A549 (cell line): ENCODE measurements at regions not wholly inside any gene's neighbourhood (a gene's known extent, or its start where the extent isn't known, plus 50 kb on each side); places are given as distances from the start of the nearest gene placed in this dataset.
"Not testable (repeated sequence)": the region's sequence is repeated elsewhere in the genome, so short reads cannot be mapped to it uniquely, and the experiment has no call there.

ENCODE experiments used
- ATAC-seq, 2 experiments: fragments of 200-7000 bp in 1 of 2; fragments of >200 bp in 1 of 2; cut with Nextera tagmentation in 1 of 2; cut with Tn5 transposase in 1 of 2; 3 replicates each; pipeline versions ENCODE4 v1.8.0 to v1.9.1; 2018 to 2020; ENCODE audit warnings: mild to moderate bottlenecking in 1 of 2, moderate library complexity in 1 of 2
- CTCF ChIA-PET: fragments of 300-600 bp; sonication (Branson Sonifier 250); formaldehyde crosslinking; extraction: SDS; loops from one replicate; lab custom pipeline; 2021; ENCODE audit warnings: antibody characterized with exemption, inconsistent platforms; lab: Yijun Ruan, JAX
- POLR2A ChIA-PET: fragments of 350-600 bp; formaldehyde crosslinking; extraction: SDS; loops from one replicate; lab custom pipeline; 2021; ENCODE audit warnings: antibody characterized with exemption, inconsistent platforms; lab: Yijun Ruan, JAX
- DNase-seq, 2 experiments: peaks; one replicate each; pipeline versions ENCODE4 v3.0.0 to v3.0.0-alpha.2; 2011 to 2016; ENCODE audit warnings: low read depth in 1 of 2, low spot score in 1 of 2
- FAIRE-seq: peaks from 2 replicates; lab custom pipeline; 2011; peaks lifted over from hg19 to GRCh38; lab: Jason Lieb, UNC
- H3K27ac ChIP-seq, 2 experiments: fragments of >200 bp; sonication (Bioruptor Twin); formaldehyde crosslinking; 3 replicates each; pipeline ENCODE4 v1.5.1; 2016 to 2017
- H3K4me1 ChIP-seq: fragments of >200 bp; sonication (Bioruptor Twin); formaldehyde crosslinking; 3 replicates; pipeline ENCODE4 v1.6.1; 2016
- H3K4me2 ChIP-seq: fragments of >200 bp; sonication (Bioruptor Twin); formaldehyde crosslinking; 3 replicates; pipeline ENCODE4 v1.6.1; 2016
- H3K4me3 ChIP-seq: fragments of >200 bp; sonication (Bioruptor Twin); formaldehyde crosslinking; 3 replicates; pipeline ENCODE4 v1.5.1; 2016
- H3K9me3 ChIP-seq: fragments of >200 bp; sonication (Bioruptor Twin); formaldehyde crosslinking; 3 replicates; pipeline ENCODE4 v1.6.1; 2016
- ATOH8 ChIP-seq: fragments of 250-450 bp; sonication (Bioruptor Pico); IDR thresholded peaks from 2 replicates; pipeline ENCODE4 v1.5.0; 2020; ENCODE audit warnings: low read depth, mild to moderate bottlenecking, moderate library complexity
- BCL3 ChIP-seq: fragments of >200 bp; sonication (Bioruptor Twin); formaldehyde crosslinking; IDR thresholded peaks from 3 replicates; pipeline ENCODE4 v1.6.1; 2016
- BHLHE40 ChIP-seq: IDR thresholded peaks from 2 replicates; pipeline ENCODE4 v1.6.1; 2012; ENCODE audit warnings: low read depth, low read length, inconsistent platforms
- EHF ChIP-seq: fragments of 250-450 bp; sonication (Bioruptor Pico); IDR thresholded peaks from 2 replicates; pipeline ENCODE4 v1.5.0; 2020; ENCODE audit warnings: mild to moderate bottlenecking
- EP300 ChIP-seq, 2 experiments: fragments of >200 bp; sonication (Bioruptor Twin); formaldehyde crosslinking; IDR thresholded peaks; 2 replicates in 1 of 2; 3 replicates in 1 of 2; pipeline ENCODE4 v1.6.1; 2016 to 2017
- FOSB ChIP-seq: fragments of 250-450 bp; sonication (Bioruptor Pico); IDR thresholded peaks from 2 replicates; pipeline ENCODE4 v1.5.0; 2020; ENCODE audit warnings: mild to moderate bottlenecking, moderate library complexity
- FOXS1 ChIP-seq: fragments of 250-450 bp; sonication (Bioruptor Pico); IDR thresholded peaks from 2 replicates; pipeline ENCODE4 v1.5.0; 2020; ENCODE audit warnings: mild to moderate bottlenecking, moderate library complexity
- HMGXB4 ChIP-seq: fragments of 250-450 bp; sonication (Bioruptor Pico); IDR thresholded peaks from 2 replicates; pipeline ENCODE4 v1.5.0; 2021; ENCODE audit warnings: mild to moderate bottlenecking, moderate library complexity, borderline replicate concordance
- HOXA7 ChIP-seq: fragments of 250-450 bp; sonication (Bioruptor Pico); IDR thresholded peaks from 2 replicates; pipeline ENCODE4 v1.5.0; 2020; ENCODE audit warnings: mild to moderate bottlenecking, moderate library complexity
- JUN ChIP-seq, 2 experiments: fragments of >200 bp; sonication (Bioruptor Twin); formaldehyde crosslinking; IDR thresholded peaks; 2 replicates in 1 of 2; 3 replicates in 1 of 2; pipeline ENCODE4 v1.6.1; 2016 to 2017
- MYC ChIP-seq: IDR thresholded peaks from 2 replicates; pipeline ENCODE4 v1.6.1; 2012; ENCODE audit warnings: mild to moderate bottlenecking, inconsistent platforms, low read length, improper control_type of control experiment, borderline replicate concordance
- NPAS2 ChIP-seq: fragments of 250-450 bp; sonication (Bioruptor Pico); IDR thresholded peaks from 2 replicates; pipeline ENCODE4 v1.8.0; 2022; ENCODE audit warnings: mild to moderate bottlenecking, moderate library complexity, borderline replicate concordance
- NR3C1 ChIP-seq: fragments of >200 bp; sonication (Bioruptor Twin); formaldehyde crosslinking; IDR thresholded peaks from 3 replicates; pipeline ENCODE4 v1.6.1; 2017
- PBX3 ChIP-seq: IDR thresholded peaks from 2 replicates; pipeline ENCODE4 v1.6.1; 2012
- POLR2A ChIP-seq: IDR thresholded peaks from 2 replicates; pipeline ENCODE4 v1.6.1; 2012; ENCODE audit warnings: mild to moderate bottlenecking, low read length
- RAD21 ChIP-seq, 2 experiments: fragments of >200 bp in 1 of 2; sonication (Bioruptor Twin) in 1 of 2; formaldehyde crosslinking in 1 of 2; IDR thresholded peaks in 1 of 2; conservative IDR thresholded peaks in 1 of 2; 2 replicates in 1 of 2; 3 replicates in 1 of 2; pipeline ENCODE4 v1.6.1; 2012 to 2018; ENCODE audit warnings: inconsistent platforms in 1 of 2
- RFX5 ChIP-seq: fragments of 450-650 bp; IDR thresholded peaks from 2 replicates; pipeline ENCODE4 v1.7.1; 2014; ENCODE audit warnings: antibody characterized with exemption, mild to moderate bottlenecking, moderate library complexity
- TFCP2L1 ChIP-seq: fragments of 250-450 bp; sonication (Bioruptor Pico); IDR thresholded peaks from 2 replicates; pipeline ENCODE4 v1.5.0; 2021; ENCODE audit warnings: mild to moderate bottlenecking
- USF2 ChIP-seq: fragments of 450-650 bp; IDR thresholded peaks from 2 replicates; pipeline ENCODE4 v1.6.1; 2014; ENCODE audit warnings: antibody characterized with exemption
- WGBS: methylation state at CpG from one replicate; pipeline ENCODE4 v1.1.6; 2017; ENCODE audit errors: missing lambda C conversion rate; 5-methylcytosine and 5-hydroxymethylcytosine counted together

GRCh38 chr3:139269984-139270383, 73.8 kb upstream of the MRPS22 start:
- no peak overlapping the region for H3K4me3 ChIP-seq
- ATAC-seq (no peak), DNase-seq (no peak), FAIRE-seq (no peak)
- no peaks in the 10 kb centered on the region for H3K4me1 ChIP-seq
- no peak overlapping the region for H3K4me2 ChIP-seq
- POLR2A ChIA-PET: no interaction called here
- no peaks in the 10 kb centered on the region for H3K9me3 ChIP-seq
- WGBS: 24% methylated on average over 2 of the region's 2 CpGs
- CTCF ChIA-PET: no interaction called here
- H3K27ac ChIP-seq: no peak overlapping the region
- TF ChIP-seq NPAS2 (CRISPR knock-in tag) (no peak), USF2 (no peak), EP300 (IDR thresholded peaks at IDR 0.05) (no peak), POLR2A (no peak), RAD21 (conservative IDR thresholded peaks at IDR 0.05 in 1 of 2, IDR thresholded peaks at IDR 0.05 in 1 of 2) (no peak), NR3C1 (no peak), RFX5 (no peak), EHF (CRISPR knock-in tag) (no peak)
- TF ChIP-seq, all 56 proteins: peak for 0

GRCh38 chr3:139270652-139271051, 73.2 kb upstream of the MRPS22 start:
- WGBS: 47% methylated on average over 2 of the region's 2 CpGs
- CTCF ChIA-PET, ATAC-seq, H3K4me1 ChIP-seq, H3K27ac ChIP-seq, FAIRE-seq, H3K9me3 ChIP-seq, DNase-seq, POLR2A ChIA-PET, H3K4me3 ChIP-seq, H3K4me2 ChIP-seq: not testable (repeated sequence)

- no peak for DNase-seq
- TF ChIP-seq ATOH8 (CRISPR knock-in tag): no peak
- TF ChIP-seq BCL3: no peak
- no peak for TF ChIP-seq USF2
- no peak for TF ChIP-seq TFCP2L1 (CRISPR knock-in tag)
- no peak for TF ChIP-seq JUN (IDR thresholded peaks at IDR 0.05)
- TF ChIP-seq HOXA7 (CRISPR knock-in tag): no peak
- no peak for TF ChIP-seq HMGXB4 (CRISPR knock-in tag)
- TF ChIP-seq FOSB: no peak
- TF ChIP-seq FOXS1 (CRISPR knock-in tag): no peak
- no peak for TF ChIP-seq EP300 (IDR thresholded peaks at IDR 0.05)
- TF ChIP-seq PBX3: no peak
- no peak for TF ChIP-seq BHLHE40
- TF ChIP-seq MYC: no peak
- TF ChIP-seq, all 56 proteins: peak for 0
- ATAC-seq: no peak
- H3K4me3 ChIP-seq: no peak overlapping the region
- FAIRE-seq: no peak
- WGBS: 57% methylated on average over 3 of the region's 3 CpGs
- no peak overlapping the region for H3K4me2 ChIP-seq
- no peaks in the 10 kb centered on the region for H3K9me3 ChIP-seq
- no peak overlapping the region for H3K27ac ChIP-seq
- POLR2A ChIA-PET: no interaction called here
- H3K4me1 ChIP-seq: no peaks in the 10 kb centered on the region
- CTCF ChIA-PET: interaction anchor here (2.0 kb wide), 1 partner anchor 49 kb away, joined by 7 read pairs; no protein-coding TSS in a partner anchor
Measured at GRCh38 chr3:139280027-139280671, 63.7 kb upstream of the MRPS22 start.
